Astrocyte of the cerebellum (primary cell): ENCODE measurements at regions not wholly inside any gene's neighbourhood (a gene's known extent, or its start where the extent isn't known, plus 50 kb on each side); places are given as distances from the start of the nearest gene placed in this dataset.

Experiments used
- DNase-seq: peaks from one replicate; pipeline ENCODE4 v3.0.0-alpha.2; 2011; ENCODE audit warnings: low read depth
- H3K4me3 ChIP-seq: 2 replicates; pipeline ENCODE4 v1.5.1; 2011; ENCODE audit warnings: mild to moderate bottlenecking, low read depth, low read length, moderate library complexity
- in situ Hi-C: cut with HindIII; loops from 2 replicates; pipeline ENCODE4 v1.10.0; 2017; ENCODE audit warnings: low sequenced_read_pairs
- TF ChIP-seq, protein P1 (sequence below): IDR thresholded peaks from 2 replicates; pipeline ENCODE4 v1.5.1; 2012; ENCODE audit warnings: low read length, low read depth, moderate library complexity, mild to moderate bottlenecking; ENCODE audit errors: missing control alignments

DNA sequence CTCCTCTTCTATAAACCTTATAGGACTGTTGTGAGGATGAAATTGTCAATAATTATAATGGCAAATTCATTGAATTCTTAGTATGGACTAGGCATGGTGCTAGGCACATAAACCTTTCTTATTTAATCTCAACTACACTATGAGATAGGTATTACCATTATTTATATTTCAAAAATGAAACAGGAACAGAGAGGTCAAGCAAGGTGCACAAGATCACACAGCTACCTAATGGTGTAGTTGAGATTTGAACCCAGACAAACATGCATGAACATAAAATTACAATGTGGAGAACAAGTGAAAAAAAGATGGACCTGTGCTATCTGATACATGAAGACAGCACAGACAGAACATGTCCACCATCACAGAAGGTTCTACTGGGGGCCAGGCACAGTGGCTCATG lies 156.7 kb downstream of the AXIN2 start:
- no peak for DNase-seq
- TF ChIP-seq, protein P1, sequence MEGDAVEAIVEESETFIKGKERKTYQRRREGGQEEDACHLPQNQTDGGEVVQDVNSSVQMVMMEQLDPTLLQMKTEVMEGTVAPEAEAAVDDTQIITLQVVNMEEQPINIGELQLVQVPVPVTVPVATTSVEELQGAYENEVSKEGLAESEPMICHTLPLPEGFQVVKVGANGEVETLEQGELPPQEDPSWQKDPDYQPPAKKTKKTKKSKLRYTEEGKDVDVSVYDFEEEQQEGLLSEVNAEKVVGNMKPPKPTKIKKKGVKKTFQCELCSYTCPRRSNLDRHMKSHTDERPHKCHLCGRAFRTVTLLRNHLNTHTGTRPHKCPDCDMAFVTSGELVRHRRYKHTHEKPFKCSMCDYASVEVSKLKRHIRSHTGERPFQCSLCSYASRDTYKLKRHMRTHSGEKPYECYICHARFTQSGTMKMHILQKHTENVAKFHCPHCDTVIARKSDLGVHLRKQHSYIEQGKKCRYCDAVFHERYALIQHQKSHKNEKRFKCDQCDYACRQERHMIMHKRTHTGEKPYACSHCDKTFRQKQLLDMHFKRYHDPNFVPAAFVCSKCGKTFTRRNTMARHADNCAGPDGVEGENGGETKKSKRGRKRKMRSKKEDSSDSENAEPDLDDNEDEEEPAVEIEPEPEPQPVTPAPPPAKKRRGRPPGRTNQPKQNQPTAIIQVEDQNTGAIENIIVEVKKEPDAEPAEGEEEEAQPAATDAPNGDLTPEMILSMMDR: no peak
- in situ Hi-C loops: no loop called here
- H3K4me3 ChIP-seq: no peak overlapping the region

DNA sequence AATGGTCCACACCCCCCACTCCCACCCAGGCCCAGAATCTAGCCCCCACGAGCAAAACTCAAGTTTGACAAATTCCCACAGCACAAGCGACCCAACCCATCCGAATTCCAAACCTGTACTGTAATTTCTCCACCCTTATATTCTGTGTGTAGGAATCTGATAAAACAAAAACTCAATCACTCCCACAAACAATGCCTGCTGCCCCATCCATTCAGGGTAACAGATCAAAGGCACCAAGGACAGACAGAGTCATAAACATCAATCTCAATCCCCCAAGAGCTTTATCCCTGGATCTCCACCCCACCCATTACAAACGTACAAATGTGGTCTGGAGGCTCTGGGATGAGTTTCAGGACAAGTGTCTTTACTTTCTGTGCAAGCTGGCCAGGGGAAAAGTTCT lies 157.8 kb downstream of the AXIN2 start:
- TF ChIP-seq, protein P1: no peak
- H3K4me3 ChIP-seq: no peak overlapping the region
- in situ Hi-C loops: no loop called here
- no peak for DNase-seq

DNA sequence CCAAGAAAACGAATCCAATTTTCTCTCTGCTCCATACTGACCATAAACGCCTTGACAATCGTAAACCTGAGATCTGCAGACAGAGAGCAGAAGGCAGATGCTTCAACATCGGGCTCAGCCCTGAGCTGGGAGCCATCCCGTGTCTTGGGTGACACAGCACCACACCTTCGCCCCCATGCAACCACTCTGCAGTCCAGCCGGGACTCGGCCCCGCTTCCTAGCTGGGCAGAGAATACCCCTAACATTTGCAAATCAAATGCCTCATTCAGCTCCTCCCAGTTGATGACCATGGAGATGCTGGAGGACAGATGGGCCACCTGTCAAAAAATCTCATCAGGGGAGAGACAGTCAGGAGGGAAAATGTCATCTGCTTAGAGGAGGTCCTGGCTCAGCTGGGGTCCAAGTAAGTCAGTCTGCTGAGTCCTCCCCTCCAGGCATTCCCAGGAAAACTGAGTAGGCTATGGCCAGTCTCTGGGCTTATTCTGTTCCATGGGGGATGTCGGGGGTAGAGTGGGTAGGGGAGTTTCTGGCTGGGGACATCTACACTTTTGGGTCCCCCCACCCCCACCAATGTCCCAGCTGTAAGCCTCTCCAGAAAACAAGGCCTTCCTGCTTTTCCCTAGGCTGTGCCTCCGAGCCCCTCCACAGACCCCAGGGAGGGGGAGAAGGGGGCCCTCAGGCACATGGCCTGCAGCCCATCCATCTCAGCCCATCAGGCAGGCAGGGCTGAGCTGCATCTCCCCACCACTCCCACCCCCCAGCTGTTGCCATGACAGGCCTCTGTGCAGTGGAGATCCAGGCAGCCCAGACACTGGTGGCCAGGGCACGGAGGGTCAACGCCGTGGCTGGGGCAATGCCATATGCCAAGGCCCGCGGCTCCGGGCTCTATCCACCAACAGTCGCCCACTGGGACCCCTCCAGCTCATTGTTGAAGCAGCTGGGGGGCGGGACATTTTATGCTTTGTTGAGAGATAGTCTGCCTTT lies 158.6 kb downstream of the AXIN2 start:
- no peak for DNase-seq
- TF ChIP-seq, protein P1: no peak
- H3K4me3 ChIP-seq: no peak overlapping the region
- in situ Hi-C loops: no loop called here

DNA sequence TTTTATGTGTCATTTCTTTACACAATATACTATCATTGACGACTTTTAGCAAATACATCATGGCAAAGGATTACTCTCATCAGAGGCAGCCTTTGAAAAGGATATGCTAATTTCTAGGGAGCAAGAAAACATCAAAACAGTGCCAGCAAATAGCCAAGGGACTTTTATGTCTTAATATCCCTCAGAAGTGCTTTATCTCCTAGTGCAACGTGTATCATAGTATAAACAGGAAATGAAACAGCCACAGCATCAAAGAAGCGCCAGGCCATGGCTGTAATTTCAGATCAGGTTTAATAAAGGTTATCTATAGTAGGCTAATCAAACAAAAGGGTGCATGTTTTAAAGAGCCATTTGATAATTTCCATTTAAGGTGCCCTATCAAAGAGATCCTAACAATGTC lies 159.9 kb downstream of the AXIN2 start:
- in situ Hi-C loops: no loop called here
- DNase-seq: no peak
- H3K4me3 ChIP-seq: no peak overlapping the region
- TF ChIP-seq, protein P1: no peak

DNA sequence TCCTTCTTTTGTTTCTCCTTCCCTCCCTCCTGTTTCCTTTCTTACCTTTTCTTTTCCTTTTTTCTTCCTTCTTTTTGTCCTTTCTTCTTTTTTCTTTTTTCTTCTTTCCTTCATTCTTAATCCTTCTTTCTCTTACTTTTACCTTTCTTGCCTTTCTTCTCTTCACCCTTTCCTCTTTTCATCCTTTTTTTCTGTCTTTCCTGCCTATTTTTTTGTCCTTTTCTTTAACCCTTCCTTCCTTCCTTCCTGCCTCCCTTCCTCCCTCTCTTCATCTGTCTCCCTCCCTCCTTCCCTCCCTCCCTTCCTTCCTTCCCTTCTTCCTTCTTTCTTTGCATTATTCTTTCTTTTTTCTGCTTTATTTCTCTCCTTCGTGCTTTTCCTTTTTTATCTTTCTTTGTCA lies 160.7 kb downstream of the AXIN2 start:
- no peak overlapping the region for H3K4me3 ChIP-seq
- no peak for DNase-seq
- TF ChIP-seq, protein P1: no peak
- in situ Hi-C loops: no loop called here

DNA sequence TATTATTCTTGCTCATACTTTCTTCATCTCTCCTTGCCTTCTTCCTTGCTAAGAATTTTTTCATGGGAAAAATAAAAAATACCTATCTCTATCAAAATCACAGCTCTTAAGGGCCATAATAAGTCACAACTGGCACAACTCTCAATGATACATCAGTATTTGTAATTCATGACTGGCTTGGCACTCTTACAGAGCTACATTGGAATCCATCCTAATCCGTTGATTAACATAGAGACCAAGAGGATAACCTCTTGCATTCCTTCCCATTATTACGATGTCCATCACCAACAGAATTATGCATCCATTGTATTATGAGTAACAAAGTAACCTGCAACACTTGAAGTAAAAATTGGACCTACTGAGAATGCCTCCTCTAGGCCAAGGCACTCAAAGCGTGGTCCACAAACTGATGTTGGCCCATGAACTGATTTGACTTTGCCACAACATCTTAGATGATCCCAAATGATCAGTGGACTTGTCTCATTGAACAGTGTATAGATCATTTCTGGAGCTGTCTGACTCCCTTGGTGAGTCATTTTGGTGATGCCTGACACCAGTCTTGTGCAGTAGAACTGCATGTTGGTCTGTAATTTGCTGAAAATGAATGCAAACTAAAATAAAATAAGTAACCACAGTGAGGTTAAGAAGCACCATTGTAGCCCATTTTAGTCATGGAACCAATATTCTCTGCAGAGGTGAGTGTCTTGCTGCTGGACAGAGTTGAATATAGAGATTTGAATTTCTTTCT lies 163.2 kb downstream of the AXIN2 start:
- in situ Hi-C loops: no loop called here
- H3K4me3 ChIP-seq: no peak overlapping the region
- TF ChIP-seq, protein P1: no peak
- no peak for DNase-seq
